ENCODE measurements at regions not wholly inside any gene's neighbourhood (a gene's known extent, or its start where the extent isn't known, plus 50 kb on each side); places are given as distances from the start of the nearest gene placed in this dataset.

DNA sequence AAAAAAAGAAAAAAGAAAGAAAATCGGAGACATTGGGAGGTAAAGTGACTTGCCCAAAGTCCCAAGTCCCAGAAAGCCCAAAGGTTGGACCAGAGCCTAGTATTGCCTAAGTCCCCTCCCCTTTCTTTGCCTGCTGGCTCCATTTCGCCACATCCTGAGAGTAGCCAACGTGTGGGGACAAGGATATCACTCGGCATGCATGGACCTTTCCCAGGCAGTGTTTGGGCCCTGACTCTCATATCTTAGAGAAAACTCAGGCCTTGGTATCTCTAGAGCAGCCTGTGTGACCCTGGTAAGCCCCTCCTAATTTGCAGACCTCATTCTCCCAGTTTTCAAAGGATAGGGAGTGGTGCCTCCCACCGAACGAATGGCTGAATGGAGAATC is 294.2 kb upstream of the ZMIZ1 start:
- Mint-ChIP-seq H3K27me3 (no peaks in the 10 kb centered on the region), H3K4me1 (no peaks in the 10 kb centered on the region), H3K27ac (no peak overlapping the region), H3K4me3 (no peak overlapping the region), H3K36me3 (ENCODE audit: low read depth) (no peaks in the 10 kb centered on the region), H3K9me3 (no peaks in the 10 kb centered on the region)
- ATAC-seq = no peak
- no peak for DNase-seq

GRCh38 chr10:78774999-78775711 is 293.6 kb upstream of the ZMIZ1 start:
- Mint-ChIP-seq H3K9me3 (no peaks in the 10 kb centered on the region), H3K4me1 (no peaks in the 10 kb centered on the region), H3K27me3 (no peaks in the 10 kb centered on the region), H3K36me3 (ENCODE audit: low read depth) (no peaks in the 10 kb centered on the region), H3K4me3 (no peak overlapping the region), H3K27ac (no peak overlapping the region)
- no peak for ATAC-seq
- DNase-seq = no peak

GRCh38 chr10:78775891-78776290 is 292.9 kb upstream of the ZMIZ1 start:
- Mint-ChIP-seq H3K36me3 (ENCODE audit: low read depth) (no peaks in the 10 kb centered on the region), H3K4me1 (no peaks in the 10 kb centered on the region), H3K4me3 (no peak overlapping the region), H3K27ac (no peak overlapping the region), H3K27me3 (no peaks in the 10 kb centered on the region), H3K9me3 (no peaks in the 10 kb centered on the region)
- DNase-seq (no peak), ATAC-seq (no peak)

GRCh38 chr10:78776756-78777155 is 292.0 kb upstream of the ZMIZ1 start:
- Mint-ChIP-seq H3K27ac (no peak overlapping the region), H3K4me1 (no peaks in the 10 kb centered on the region), H3K9me3 (no peaks in the 10 kb centered on the region), H3K27me3 (no peaks in the 10 kb centered on the region), H3K36me3 (ENCODE audit: low read depth) (no peaks in the 10 kb centered on the region), H3K4me3 (no peak overlapping the region)
- DNase-seq (no peak), ATAC-seq (no peak)

- DNase-seq = no peak
- no peak for ATAC-seq
- H3K9me3 Mint-ChIP-seq = no peaks in the 10 kb centered on the region
- H3K4me1 Mint-ChIP-seq = no peaks in the 10 kb centered on the region
- H3K36me3 Mint-ChIP-seq (ENCODE audit: low read depth) = no peaks in the 10 kb centered on the region
- no peak overlapping the region for H3K27ac Mint-ChIP-seq
- no peak overlapping the region for H3K4me3 Mint-ChIP-seq
- no peaks in the 10 kb centered on the region for H3K27me3 Mint-ChIP-seq
These were observed 291.3 kb upstream of the ZMIZ1 start for GRCh38 chr10:78777466-78777865.

DNA sequence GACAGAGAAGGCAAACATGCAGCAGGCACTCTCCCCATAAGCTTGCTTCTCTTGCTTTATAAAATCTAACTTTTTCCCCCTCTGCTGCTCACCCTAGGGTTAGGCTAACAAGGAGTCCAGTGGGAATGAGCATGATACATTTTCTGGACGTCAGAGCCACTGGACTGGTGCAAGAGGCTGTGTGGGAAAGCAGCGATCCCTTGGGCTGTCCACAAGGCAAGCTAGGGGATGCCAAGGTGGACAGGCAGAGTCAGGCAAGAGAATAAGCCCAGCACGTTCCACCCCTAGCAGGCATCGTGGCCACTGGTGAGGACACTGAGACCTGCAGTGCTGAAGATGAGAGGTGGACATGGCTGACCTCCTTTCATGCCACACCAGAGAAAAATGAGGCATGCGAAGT is 290.9 kb upstream of the ZMIZ1 start:
- no peaks in the 10 kb centered on the region for H3K36me3 Mint-ChIP-seq (ENCODE audit: low read depth)
- DNase-seq (no peak), ATAC-seq (no peak)
- H3K4me3 Mint-ChIP-seq = no peak overlapping the region
- no peaks in the 10 kb centered on the region for H3K9me3 Mint-ChIP-seq
- H3K4me1 Mint-ChIP-seq = no peaks in the 10 kb centered on the region
- H3K27me3 Mint-ChIP-seq = no peaks in the 10 kb centered on the region
- no peak overlapping the region for H3K27ac Mint-ChIP-seq

GRCh38 chr10:78778444-78779338 is 290.1 kb upstream of the ZMIZ1 start:
- H3K27me3 Mint-ChIP-seq = no peaks in the 10 kb centered on the region
- DNase-seq (no peak), ATAC-seq (no peak)
- no peaks in the 10 kb centered on the region for H3K9me3 Mint-ChIP-seq
- H3K4me3 Mint-ChIP-seq = no peak overlapping the region
- H3K27ac Mint-ChIP-seq = no peak overlapping the region
- no peaks in the 10 kb centered on the region for H3K36me3 Mint-ChIP-seq (ENCODE audit: low read depth)
- no peaks in the 10 kb centered on the region for H3K4me1 Mint-ChIP-seq

DNA sequence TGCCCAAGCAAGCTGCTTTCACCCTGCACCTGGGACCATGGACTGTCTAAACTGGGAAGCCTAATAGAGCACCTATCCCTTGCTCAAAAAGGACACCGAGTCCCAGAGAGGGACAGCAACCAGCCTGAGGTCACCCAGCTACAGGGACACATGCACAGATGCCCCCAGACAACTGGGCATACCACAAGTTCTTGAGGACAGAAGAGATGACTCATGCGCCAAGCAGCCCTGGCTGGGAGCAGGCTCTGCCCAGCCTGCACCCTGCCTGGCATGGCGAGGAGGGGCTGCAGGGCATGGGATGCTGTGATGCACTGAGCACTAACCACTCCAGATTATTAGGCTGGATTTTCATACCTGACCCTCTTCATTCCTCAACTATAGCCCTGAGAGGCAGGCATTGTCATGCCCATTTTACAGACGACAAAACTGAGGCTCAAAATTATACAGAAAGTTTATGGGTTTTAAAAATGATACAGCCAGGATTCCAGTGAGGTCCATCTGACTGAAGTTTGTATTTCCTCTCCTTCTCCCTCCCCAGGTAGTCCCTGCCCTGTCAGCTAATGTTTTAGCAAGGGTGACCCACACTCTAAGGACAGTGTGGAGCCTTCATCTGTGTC is 289.3 kb upstream of the ZMIZ1 start:
- Mint-ChIP-seq H3K27ac (no peak overlapping the region), H3K36me3 (ENCODE audit: low read depth) (no peaks in the 10 kb centered on the region), H3K4me3 (no peak overlapping the region), H3K27me3 (no peaks in the 10 kb centered on the region), H3K9me3 (no peaks in the 10 kb centered on the region), H3K4me1 (no peaks in the 10 kb centered on the region)
- DNase-seq (no peak), ATAC-seq (no peak)

DNA sequence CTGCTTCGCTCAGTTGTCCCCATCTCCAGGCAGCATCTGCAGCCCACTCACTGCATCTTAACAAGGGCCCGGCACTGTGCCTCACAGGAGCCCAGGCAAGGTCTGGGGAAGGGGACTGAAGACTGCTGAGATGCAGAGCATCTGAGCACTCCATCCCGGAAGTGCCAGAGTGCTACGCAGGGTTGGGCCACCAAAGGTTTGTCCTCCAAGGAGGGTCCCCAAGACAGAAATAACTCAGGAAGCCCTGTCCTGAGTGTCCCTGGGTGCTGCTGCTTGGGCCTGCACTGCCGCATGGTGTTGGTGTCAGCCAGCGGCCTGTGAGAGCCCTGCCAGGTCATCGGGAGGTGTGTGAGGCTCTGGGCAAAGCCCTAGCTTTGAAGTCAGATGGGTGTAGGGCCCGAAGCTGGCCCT is 288.2 kb upstream of the ZMIZ1 start:
- Mint-ChIP-seq H3K27me3 (peaks cover 2% of the 10 kb centered on the region), H3K9me3 (no peaks in the 10 kb centered on the region), H3K4me3 (no peak overlapping the region), H3K4me1 (no peaks in the 10 kb centered on the region), H3K27ac (no peak overlapping the region), H3K36me3 (ENCODE audit: low read depth) (no peaks in the 10 kb centered on the region)
- no peak for ATAC-seq
- DNase-seq = no peak

DNA sequence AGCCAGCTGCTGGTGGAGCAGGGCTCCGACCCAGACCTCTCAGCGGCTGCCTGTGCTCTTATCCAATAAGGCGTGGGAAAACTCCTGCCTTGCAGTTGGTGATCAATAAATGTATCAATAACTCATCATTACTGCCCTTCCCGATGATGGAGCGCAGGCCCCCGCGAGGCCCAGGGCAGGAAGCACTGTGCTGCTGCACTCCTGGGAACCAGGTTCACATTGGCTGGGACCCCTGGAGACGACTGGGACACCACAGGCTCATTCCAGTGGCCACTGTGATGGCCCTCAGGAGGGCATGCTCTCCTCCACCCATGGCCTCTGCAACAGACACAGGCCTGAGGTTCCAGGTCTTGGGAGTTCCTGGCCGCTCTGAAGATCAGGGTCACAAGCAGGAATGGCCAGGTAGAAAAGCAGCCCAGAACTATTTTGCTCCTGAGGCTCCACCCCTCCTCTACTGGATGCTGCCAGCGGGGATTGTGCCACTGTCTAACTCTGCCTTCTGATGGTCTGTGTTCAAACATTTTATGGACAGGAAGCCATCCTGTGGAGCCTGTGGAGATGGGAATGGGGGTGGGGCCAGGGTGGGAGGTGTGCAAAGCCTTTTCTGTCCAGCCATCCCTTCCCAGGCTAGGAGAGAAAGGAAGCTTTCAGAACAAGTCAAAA is 287.4 kb upstream of the ZMIZ1 start:
- no peak for DNase-seq
- Mint-ChIP-seq H3K27ac (no peak overlapping the region), H3K9me3 (no peaks in the 10 kb centered on the region)

DNA sequence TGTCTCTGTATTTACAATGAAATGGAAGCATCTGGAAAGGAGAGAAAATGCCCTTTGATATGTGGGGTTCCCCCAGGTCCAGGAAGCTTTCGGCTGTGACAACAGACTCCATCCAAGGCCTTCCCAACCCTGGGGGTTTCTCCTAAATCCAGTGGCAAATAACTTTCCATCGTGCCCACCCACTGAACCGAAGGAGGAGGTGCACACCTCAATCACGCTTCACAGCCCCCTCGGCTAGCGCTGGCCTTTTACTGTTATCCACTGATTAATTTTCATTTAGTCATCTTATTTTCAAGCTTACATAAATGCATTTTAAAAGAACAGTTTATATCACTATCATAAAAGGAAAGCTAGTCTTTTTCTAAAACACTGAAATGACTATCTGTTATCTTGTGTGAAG is 286.8 kb upstream of the ZMIZ1 start:
- Mint-ChIP-seq H3K27me3 (peaks cover 2% of the 10 kb centered on the region), H3K9me3 (no peaks in the 10 kb centered on the region), H3K27ac (no peak overlapping the region), H3K4me3 (no peak overlapping the region), H3K36me3 (ENCODE audit: low read depth) (no peaks in the 10 kb centered on the region), H3K4me1 (no peaks in the 10 kb centered on the region)
- ATAC-seq (no peak), DNase-seq (no peak)

More for the DNA sequence above, 287.4 kb upstream of the ZMIZ1 start:
- H3K4me1 Mint-ChIP-seq = no peaks in the 10 kb centered on the region
- ATAC-seq = no peak
- H3K4me3 Mint-ChIP-seq = no peak overlapping the region
- H3K27me3 Mint-ChIP-seq = peaks cover 2% of the 10 kb centered on the region
- H3K36me3 Mint-ChIP-seq (ENCODE audit: low read depth) = no peaks in the 10 kb centered on the region

DNA sequence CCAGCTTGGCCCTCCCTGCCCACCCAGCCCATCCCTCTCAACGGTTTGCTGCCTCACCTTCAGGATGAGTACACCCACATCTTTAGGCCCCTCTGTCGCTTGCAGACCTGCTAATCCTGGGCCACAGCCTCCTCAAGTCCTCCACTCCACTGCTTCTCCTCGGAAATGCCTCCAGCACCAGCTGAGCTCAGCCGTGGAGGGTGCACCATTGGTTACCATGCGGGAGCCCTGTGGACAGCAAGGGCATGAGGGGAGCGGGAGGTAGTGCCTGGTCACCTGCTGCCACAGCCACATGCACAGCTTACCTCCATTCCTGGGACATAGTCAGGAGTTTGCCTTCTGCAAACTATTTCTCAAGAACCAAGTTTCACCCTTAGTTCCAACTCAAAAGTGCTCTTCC is 286.3 kb upstream of the ZMIZ1 start:
- Mint-ChIP-seq H3K9me3 (no peaks in the 10 kb centered on the region), H3K36me3 (ENCODE audit: low read depth) (no peaks in the 10 kb centered on the region), H3K27me3 (peaks cover 2% of the 10 kb centered on the region), H3K4me1 (no peaks in the 10 kb centered on the region), H3K27ac (no peak overlapping the region), H3K4me3 (no peak overlapping the region)
- DNase-seq (no peak), ATAC-seq (no peak)

- Mint-ChIP-seq H3K27ac (no peak overlapping the region), H3K4me3 (no peak overlapping the region), H3K27me3 (peaks cover 2% of the 10 kb centered on the region), H3K9me3 (no peaks in the 10 kb centered on the region), H3K4me1 (no peaks in the 10 kb centered on the region), H3K36me3 (ENCODE audit: low read depth) (no peaks in the 10 kb centered on the region)
- no peak for DNase-seq
- no peak for ATAC-seq
These were observed 285.0 kb upstream of the ZMIZ1 start for GRCh38 chr10:78783753-78784152.

GRCh38 chr10:78784546-78784945 is 284.2 kb upstream of the ZMIZ1 start:
- H3K27ac Mint-ChIP-seq = no peak overlapping the region
- no peak for ATAC-seq

More at GRCh38 chr10:78784546-78784945, 284.2 kb upstream of the ZMIZ1 start:
- H3K36me3 Mint-ChIP-seq (ENCODE audit: low read depth) = no peaks in the 10 kb centered on the region
- peaks cover 2% of the 10 kb centered on the region for H3K27me3 Mint-ChIP-seq
- H3K9me3 Mint-ChIP-seq = no peaks in the 10 kb centered on the region
- no peaks in the 10 kb centered on the region for H3K4me1 Mint-ChIP-seq
- no peak for DNase-seq
- no peak overlapping the region for H3K4me3 Mint-ChIP-seq

Data from activated naive CD8-positive, alpha-beta T cell treated with anti-CD3 and anti-CD28 coated beads, Interleukin-2, amount 50 U/mL, for 24 hours (primary cell).